ENCODE measurements at regions not wholly inside any gene's neighbourhood (a gene's known extent, or its start where the extent isn't known, plus 50 kb on each side); places are given as distances from the start of the nearest gene placed in this dataset.

- no peak for DNase-seq
Observed at GRCh38 chr6:22468256-22468965, 101.0 kb upstream of the HDGFL1 start.

- DNase-seq = no peak
Observed at GRCh38 chr6:22470454-22471131, 98.8 kb upstream of the HDGFL1 start.

- DNase-seq = peak; percentile 73
Observed at GRCh38 chr6:22471132-22471690, 98.2 kb upstream of the HDGFL1 start.

GRCh38 chr6:22471746-22472145 is 97.6 kb upstream of the HDGFL1 start:
- no peak for DNase-seq

- no peak for DNase-seq
Observed at GRCh38 chr6:22473991-22474682, 95.2 kb upstream of the HDGFL1 start.

- DNase-seq = no peak
Observed at GRCh38 chr6:22476811-22477390, 92.5 kb upstream of the HDGFL1 start.

GRCh38 chr6:22497276-22497675 is 72.1 kb upstream of the HDGFL1 start:
- no peak for DNase-seq

GRCh38 chr6:22499815-22500214 is 69.6 kb upstream of the HDGFL1 start:
- no peak for DNase-seq

GRCh38 chr6:22506496-22506895 is 62.9 kb upstream of the HDGFL1 start:
- no peak for DNase-seq

GRCh38 chr6:22512686-22513427 is 56.5 kb upstream of the HDGFL1 start:
- DNase-seq = no peak

- DNase-seq = no peak
Observed at GRCh38 chr6:22513667-22514066, 55.7 kb upstream of the HDGFL1 start.

- DNase-seq = no peak
Observed at GRCh38 chr6:22519237-22519636, 50.1 kb upstream of the HDGFL1 start.
